CD4-positive, alpha-beta T cell treated with Interleukin-15 for 1 hour (primary cell): ENCODE measurements at regions not wholly inside any gene's neighbourhood (a gene's known extent, or its start where the extent isn't known, plus 50 kb on each side); places are given as distances from the start of the nearest gene placed in this dataset.
"Not testable (repeated sequence)": the region's sequence is repeated elsewhere in the genome, so short reads cannot be mapped to it uniquely, and the experiment has no call there.

ENCODE experiments used
- DNase-seq: peaks from one replicate; pipeline ENCODE4 v3.0.0-alpha.2; 2020

DNA sequence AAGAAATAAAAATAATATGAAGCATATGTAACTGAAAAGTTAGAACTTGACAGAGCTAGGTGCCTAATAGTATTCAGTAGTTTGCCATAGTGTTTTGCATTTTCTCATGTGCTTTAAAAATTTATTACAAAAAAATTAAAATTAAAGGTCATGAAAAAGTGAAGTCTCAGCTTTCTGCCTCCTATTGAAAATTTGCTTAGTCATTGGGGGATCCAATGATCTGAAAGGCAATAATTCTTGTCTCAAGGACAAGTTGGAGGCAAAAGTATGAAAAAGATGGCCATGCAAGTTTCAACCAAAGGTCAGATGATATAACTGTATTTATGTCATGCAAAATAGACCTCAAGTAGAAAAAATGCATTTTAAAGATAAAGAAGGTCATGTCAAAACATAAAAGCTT lies 140.7 kb downstream of the DUSP10 start:
- no peak for DNase-seq

DNA sequence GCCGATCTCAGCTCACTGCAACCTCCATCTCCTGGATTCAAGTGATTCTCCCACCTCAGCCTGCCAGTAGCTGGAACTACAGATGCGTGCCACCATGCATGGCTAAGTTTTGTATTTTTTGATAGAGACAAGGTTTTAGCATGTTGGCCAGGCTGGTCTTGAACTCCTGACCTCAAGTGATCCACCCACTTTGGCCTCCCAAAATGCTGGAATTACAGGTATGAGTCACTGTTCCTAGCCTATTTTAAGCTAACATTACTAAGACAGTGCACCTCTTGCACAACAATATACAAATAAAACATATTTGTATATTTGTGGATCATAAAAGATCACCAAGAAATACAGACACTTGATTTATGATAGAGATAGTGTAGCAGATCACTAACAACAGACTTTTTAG lies 139.1 kb downstream of the DUSP10 start:
- no peak for DNase-seq

DNA sequence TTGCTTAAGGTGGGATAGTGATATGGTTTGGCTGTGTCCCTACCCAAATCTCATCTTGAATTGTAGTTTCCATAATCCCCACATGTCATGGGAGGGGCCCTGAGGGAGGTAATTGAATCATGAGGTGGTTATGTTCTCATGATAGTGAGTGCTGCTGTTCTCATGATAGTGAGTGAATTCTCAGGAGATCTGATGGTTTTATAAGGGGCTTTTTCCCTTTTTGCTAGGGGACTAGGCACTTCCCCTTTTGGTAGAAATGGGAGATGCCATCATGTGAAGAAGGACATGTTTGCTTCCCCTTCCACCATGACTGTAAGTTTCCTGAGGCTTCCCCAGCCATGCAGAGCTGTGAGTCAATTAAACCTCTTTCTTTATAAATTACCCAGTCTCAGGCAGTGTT lies 137.5 kb downstream of the DUSP10 start:
- not testable (repeated sequence) for DNase-seq

DNA sequence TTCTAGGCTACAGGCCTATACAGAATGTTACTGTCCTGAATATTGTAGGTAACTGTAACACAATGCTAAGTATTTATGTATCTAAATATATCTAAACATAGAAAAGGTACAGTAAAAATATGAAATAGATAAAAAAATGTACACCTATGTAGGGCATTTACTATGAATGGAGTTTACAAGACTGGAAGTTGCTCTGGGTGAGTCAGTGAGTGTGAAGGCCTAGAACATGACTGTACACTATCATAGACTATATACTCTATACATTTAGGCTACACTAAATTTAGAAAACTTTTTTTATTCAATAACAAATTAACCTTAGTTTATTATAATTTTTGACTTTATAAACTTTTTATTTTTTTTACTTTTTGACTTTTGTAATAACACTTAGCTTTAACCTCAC lies 136.9 kb downstream of the DUSP10 start:
- no peak for DNase-seq

DNA sequence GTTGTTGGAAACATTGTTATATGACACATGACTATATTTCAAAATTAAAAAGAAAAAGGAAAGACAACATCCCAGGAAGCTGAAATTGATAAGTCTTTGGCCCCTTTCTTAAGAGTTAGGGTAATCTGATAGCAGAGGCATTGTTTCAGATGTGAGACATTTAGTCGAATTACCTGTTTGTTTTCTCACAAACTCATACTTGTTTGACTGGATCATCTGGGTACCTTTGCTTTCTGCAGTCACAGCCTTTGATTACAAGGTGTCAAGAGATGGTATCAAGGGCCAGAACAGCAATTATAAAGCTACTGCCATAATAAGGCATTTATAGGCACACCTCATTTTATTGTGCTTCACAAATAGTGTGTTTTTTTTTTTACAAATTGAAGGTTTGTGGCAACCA lies 136.3 kb downstream of the DUSP10 start:
- DNase-seq = no peak

DNA sequence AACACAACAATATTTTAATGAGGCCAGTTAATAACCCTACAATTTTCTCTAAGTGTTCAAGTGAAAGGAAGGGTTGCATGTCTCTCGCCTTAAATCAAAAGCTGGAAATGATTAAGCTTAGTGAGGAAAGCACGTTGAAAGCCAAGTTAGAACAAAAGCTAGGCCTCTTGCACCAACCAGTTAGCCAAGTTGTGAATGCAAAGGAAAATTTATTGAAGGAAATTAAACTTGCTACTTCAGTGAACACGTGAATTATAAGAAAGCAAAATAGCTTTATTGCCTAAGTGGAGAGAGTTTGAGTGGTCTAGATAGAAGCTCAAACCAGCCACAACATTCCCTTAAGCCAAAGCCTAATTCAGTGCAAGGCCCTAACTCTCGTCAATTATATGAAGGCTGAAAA lies 135.6 kb downstream of the DUSP10 start:
- DNase-seq = no peak

DNA sequence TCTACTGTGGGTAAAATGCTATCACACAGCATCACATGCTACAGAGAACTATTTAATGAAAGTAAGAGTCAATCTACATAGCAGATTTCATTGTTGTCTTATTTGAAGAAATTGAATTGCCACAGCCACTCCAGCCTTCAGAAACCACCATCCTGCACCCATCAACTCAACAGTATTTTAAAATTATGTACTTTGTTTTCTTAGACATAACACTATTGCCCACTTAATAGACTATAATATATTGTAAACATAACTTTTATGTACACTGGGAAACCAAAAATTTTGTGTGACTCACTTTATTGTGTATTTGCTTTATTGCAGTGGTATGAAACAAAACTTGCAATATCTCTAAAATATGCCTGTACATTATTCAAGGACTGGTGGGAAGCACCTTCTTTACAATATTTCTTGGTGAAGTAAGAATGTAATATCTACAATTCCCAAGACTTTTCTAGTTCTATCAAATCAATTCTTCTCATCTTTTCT lies 133.0 kb downstream of the DUSP10 start:
- DNase-seq = no peak

DNA sequence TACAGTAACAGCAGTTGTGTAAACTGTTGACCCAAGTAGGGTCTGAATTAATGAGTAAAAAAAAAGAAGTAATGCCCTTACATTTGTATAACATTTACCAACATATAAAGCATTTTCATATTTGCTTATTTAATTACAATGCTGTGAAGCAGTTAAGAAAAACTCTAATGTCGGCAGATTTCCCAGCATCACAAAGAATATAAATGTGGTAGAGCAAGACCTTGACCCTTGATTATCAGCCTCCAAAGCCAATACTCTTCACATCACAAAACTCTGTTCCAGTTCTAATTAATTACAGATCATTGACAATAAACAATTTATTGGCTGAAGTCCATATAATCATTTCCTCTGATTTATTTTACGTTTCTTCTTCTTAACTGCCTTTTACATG lies 130.2 kb downstream of the DUSP10 start:
- DNase-seq = no peak

DNA sequence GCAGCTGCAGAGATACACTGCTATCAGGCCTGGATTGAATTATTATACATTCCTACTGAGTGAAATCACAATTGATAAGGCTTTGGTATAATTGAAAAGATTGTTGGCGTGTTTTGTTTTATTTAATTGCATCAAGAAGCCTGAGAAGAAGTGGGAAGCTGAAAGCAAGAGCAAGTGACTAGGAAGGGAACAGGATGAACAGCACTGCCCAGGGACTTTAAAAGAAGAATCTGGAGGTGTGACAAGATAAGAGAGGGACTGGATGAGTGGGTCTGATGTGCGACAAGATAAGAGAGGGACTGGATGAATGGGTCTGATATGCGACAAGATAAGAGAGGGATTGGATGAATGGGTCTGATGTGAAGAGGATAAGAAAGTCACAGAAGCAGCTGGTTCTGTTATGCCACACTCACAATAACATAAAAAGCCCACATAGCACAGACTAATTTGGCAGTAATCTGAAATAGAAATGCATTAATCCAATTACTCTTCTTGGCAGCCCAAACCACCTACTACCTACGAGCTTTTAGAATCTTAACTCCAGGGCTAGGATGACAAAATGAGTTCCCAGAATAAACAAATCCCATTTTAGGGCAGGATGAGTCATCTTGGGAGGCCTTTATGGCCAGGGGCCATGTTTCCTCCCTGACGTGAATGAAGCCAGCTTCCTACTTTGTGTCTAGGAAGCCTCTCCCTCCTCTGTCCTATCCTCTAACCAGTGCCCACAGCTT lies 129.7 kb downstream of the DUSP10 start:
- DNase-seq = no peak

DNA sequence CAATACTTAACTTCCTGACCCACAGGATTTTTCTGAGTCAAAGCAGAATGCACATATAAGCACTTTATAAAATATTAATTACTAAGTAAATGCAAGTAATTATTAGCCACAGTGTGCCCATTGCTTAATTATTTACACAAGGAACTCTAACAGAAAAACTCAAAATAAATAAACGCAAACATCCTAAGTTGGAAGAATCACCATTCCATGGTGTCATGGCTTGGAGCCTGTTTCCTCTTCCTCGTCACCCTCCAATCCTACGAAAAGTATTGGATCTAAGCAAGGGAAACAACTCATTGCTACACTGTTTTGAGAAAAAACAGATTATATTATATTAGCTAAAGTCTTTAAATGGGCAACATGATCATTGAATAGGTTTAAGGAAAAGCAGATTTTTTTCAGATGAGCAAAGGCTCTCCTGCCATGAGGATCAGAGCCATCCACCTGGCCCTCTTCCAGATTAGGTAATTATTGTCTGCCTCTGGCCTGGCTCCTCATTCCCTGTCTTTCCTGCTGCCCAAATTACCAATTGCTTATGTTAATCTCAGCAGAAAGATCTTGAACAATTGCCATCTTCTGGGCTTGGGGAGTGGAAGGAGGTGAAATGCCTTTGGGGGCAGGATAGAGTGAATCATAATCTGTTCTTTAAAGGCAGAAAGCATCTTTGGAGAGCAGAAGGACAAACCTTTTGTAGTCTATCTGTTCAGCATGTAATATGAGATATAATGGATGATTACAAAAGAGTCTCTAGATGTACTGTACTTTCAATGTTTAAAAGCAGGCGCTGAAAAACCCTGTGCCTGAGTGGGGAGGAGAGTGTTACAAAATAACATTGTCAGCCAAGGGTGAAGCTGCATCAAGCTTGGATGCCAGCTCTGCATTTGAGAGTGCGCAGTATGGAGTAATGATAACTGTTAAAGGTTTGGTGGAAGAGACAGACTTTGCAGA lies 121.2 kb downstream of the DUSP10 start:
- DNase-seq = no peak

DNA sequence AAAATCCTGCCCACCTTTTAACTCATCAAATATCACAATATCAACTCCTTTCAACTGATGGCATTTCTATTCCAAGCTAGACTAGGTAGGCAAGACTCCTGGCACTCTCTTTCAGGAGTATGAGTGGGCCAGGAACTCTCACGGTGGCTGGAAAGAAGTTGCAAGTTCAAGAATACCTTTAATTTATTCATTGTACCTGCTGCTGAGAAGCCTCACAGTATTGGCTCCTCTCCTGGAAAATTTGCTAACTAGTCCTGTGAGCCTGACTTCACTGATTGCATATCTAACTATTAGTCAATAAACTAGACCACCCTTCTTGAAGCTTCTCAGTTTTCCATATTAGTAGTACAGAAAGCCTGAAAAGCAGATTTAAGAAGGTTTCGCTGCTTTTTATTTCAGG lies 120.2 kb downstream of the DUSP10 start:
- no peak for DNase-seq

DNA sequence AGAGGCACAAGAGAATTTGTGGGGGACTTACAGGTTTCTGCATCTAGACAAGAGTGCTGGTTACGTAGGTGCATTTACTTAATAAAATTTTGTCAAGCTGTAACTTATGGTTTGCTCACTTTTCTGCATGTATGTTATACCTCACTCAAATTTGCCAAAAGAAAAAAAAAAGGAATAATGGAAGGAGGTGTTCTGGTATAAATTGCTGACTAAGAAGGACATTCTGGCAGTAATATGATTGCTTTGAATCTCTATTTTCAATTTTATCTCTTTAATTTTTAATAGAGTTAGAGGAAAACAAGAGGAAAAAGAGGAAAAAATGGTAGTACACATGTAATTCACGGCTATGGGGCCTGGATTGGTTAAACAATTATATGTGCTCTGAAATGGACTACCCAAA lies 119.5 kb downstream of the DUSP10 start:
- no peak for DNase-seq

DNA sequence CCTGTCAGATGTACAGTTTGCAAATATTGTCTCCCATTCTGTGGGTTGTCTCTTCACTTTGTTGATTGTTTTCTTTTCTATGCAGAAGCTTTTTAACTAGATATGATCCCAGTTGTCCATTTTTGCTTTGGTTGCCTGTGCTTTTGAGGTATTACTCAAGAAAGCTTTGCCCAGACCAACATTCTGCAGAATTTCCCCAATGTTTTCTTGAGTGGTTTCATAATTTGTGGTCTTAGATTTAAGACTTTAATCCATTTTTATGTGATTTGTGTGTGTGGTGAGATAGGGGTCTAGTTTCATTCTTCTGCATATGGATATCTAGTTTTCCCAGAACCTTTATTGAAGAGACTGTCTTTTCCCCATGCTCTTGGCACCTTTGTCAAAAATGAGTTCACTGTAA lies 116.9 kb downstream of the DUSP10 start:
- DNase-seq = no peak

DNA sequence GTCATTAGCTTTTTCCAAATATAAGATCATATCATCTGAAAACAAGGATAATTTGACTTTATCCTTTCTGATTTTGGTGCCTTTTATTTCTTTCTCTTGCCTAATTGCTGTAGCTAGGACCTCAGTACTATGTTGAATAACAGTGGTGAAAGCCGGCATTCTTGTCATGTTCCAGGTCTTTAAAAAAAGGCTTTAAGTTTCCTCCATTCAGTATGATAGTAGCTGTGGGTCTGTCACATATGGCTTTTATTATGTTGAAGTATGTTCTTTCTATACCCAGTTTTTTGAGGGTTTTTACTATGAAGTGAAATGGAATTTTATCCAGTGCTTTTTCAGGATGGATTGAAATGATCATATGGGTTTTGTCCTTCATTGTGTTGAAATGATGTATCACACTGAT lies 115.8 kb downstream of the DUSP10 start:
- no peak for DNase-seq

DNA sequence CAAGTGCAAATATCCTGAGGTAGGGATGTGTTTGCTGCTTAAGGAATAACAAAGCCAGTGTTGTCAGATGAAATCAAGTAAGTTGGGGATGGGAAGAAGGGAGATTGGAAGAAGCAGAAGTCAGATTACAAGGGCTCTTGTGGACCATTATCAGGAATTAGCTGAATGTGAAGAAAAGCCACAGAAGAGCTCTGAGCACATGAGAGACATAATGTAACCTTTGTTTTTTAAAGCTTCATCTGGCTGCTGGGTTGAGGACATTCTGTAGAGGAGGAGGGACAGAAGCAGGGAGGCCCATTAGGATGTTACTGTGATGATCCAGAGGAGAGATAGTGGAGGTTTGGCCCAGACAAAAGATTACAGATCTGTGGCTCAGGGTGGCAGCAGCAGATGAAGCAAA lies 111.7 kb downstream of the DUSP10 start:
- no peak for DNase-seq

DNA sequence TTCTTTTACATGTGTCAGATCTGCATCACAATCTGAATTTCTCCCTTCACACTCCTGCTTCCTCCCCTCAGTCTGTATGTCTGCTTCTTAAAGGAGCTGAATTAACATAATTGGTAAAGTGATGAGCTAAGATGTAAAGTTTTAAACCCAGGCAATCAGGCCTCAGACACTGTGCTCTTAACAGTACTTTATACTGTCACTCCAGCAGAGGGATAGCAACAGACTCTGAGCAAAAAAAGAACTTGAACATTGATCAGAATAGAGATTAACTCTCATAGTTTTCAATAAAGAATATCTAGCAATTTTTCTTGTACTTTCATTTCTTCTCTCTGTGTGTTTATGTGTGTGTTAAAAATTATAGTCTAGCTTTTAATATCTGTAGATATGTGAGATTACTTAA lies 110.3 kb downstream of the DUSP10 start:
- DNase-seq = no peak

DNA sequence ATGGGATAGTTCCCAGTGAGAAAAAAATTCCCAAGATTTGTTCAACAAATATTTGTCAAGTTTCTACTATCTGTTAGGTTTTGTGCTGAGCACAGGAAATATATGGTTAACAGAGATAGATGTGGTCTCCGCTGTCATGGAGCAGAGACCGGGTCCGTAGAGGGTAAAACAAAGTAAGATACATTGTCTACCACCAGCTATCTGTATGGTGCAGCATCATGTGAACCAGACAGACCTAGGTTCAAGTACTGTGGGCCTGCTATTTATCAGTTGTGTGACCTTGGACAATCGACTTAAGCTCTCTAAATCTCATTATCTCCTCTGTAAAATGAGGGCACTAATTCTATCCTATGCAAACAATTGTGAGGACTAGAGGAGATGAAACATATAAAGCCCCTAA lies 109.8 kb downstream of the DUSP10 start:
- DNase-seq = no peak

DNA sequence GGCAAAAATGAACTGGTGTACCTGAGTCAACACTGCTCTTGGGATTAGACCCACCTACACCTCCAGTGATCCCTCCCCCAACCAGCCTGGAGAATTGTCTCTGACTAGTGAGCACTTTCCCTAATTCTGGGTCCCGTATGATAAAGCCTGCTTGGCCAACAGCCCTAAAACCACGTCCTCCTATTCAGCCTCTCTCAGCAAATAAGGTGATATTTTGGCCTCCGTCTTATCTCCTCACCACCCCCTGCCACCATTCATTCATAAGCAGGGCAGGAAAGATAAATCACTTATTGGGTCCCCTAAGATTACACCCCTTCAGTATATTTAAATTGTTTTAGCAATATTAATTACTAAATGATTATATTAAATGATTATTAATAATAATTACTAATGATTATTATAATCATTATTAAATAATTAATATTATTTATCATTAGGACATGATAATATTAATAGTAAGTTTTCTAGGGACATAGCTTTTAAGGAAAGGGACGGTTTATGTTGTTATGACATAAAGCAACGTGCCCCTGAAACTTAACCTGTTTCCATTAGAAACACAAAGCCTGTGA lies 108.0 kb downstream of the DUSP10 start:
- DNase-seq = no peak

DNA sequence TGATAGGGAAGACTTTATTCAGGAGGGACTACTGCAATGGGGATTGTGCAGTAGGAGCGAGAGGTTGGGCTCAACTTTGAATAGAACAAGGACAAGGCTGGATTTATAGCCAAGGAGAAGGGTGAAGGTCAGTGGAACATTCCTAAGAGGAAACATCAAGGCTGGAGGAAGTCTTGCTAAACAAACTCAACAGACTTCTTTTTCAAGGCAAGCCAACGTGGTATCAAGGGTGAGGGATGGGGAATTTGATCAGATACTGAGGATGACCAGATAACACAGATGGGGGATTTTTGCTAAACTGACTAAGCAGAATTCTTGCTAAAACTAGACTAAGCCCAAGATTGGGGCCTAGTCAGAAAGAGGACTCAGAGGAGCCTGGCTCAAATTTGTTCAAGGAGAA lies 107.3 kb downstream of the DUSP10 start:
- no peak for DNase-seq

DNA sequence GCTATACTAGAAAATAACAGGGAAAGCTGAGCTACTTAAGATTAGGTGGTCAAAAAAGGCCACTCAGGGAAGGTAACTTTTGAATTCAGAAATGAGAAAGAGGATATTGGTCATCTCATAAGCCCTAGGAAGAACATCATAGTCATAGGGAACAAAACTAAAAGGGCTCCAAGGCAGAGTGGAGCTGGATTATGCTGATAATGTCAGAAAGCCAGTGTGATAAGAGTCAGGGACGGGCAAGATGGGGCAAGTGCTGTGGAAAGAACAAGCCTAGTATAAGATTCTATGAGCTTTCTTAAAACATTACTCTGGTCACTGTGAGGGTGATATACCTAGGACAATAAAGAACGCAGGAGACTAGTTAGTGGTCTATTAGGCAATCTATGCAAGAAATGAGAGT lies 106.6 kb downstream of the DUSP10 start:
- DNase-seq = no peak

DNA sequence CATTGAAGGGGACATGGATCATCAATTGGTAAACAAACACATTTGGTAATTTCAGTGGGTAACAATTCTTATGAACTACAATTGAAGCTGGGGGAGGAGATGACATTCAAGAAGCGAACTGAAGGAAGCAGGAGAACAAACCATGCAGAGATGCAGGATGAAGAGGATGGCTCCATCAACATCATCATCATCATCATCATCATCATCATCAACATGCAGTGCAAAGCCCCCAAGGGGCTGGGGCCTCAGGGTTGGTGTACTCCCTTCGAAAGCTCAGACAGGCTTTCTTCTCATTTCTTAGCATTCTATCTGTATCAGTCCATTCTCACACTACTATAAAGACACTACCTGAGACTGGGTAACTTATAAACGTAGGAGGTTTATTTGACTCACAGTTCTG lies 105.8 kb downstream of the DUSP10 start:
- DNase-seq = no peak

DNA sequence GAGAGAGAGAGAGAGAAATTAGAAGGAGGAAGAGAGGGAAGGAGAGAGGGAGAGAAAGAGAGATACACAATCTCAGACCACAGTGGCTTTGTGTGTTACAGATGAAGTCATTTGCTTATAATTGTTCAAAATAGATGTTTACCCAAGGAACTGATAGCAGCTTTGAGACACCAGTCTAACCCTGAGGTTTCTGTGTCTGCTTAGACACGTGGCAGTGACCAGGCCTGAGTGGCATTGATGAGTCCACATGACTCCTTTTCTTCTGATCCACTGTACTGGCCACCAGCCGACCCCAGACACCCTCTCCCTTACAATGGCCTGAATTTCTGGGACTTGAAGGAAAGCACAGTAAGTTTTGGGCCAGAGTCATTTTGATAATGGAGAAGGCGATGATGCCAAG lies 104.9 kb downstream of the DUSP10 start:
- DNase-seq = no peak

DNA sequence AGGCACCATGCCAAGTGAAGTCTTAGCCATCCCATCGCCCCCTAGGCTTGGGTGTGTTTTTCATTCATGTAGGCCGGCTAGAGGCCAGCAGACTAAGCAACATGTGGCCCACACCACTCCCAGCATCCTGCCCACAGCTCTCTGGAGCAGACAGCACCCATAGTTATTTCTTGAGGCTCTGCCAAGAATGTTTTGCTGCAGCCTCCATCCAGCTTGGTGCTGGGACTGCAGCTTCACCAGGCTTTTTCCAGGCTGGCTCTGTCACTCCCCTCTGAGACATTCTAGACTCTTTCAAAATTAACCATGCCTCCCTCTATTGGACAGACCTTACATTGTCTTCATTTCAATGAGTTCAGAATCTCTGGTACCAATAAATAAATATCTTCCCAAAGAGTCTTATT lies 104.2 kb downstream of the DUSP10 start:
- no peak for DNase-seq

DNA sequence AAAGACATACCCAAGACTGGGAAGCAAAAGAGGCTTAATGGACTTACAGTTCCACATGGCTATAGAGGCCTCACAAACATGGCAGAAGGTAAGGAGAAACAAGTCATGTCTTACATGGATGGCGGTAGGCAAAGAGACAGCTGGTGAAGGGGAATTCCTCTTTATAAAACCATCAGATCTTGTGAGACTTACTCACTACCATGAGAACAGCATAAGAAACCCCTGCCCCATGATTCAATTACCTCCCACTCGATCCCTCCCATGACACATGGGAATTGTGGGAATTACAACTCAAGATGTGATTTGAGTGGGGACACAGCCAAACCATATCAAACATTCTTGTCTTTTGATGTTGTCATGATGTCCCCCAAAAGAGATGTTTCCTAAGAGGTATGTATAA lies 103.3 kb downstream of the DUSP10 start:
- DNase-seq = no peak
